PC-3 (cell line): ENCODE measurements at regions not wholly inside any gene's neighbourhood (a gene's known extent, or its start where the extent isn't known, plus 50 kb on each side); places are given as distances from the start of the nearest gene placed in this dataset.

Experiments
- ATAC-seq: fragments of 200-7000 bp; cut with Tn5 transposase; 2 replicates; pipeline ENCODE4 v1.9.1; 2020; ENCODE audit warnings: mild to moderate bottlenecking, moderate library complexity
- BruUV-seq: library from RNA; stranded (reverse); fragments of 400-500 nt; replicated peaks from 2 replicates; lab custom pipeline; 2021; lab: Mats Ljungman, UMichigan
- CTCF ChIA-PET: fragments of 300-600 bp; sonication (Branson Sonifier 250); formaldehyde crosslinking; loops from one replicate; lab custom pipeline; 2022; ENCODE audit warnings: antibody characterized with exemption; lab: Charles Lee
- POLR2A ChIA-PET: fragments of 300-600 bp; sonication (Branson Sonifier 250); formaldehyde crosslinking; loops from one replicate; lab custom pipeline; 2022; ENCODE audit warnings: antibody characterized with exemption; ENCODE audit not compliant: unreplicated experiment; lab: Charles Lee
- DNase-seq: peaks from one replicate; pipeline ENCODE4 v3.0.0-alpha.2; 2015
- H2AFZ ChIP-seq: fragments of 300-600 bp; sonication (generic); 2 replicates; pipeline ENCODE4 v1.6.0; 2016; ENCODE audit warnings: antibody characterized with exemption, low read length
- H3F3A ChIP-seq: fragments of 300-600 bp; sonication (generic); one replicate; pipeline ENCODE4 v1.6.0; 2017; ENCODE audit warnings: antibody characterized with exemption, low read length, control low read depth, mild to moderate bottlenecking; ENCODE audit not compliant: unreplicated experiment
- H3K27ac ChIP-seq: fragments of 300-600 bp; sonication (generic); 2 replicates; pipeline ENCODE4 v1.5.1; 2016; ENCODE audit warnings: mild to moderate bottlenecking, low read length
- H3K27me3 ChIP-seq: fragments of 300-600 bp; sonication (generic); 2 replicates; pipeline ENCODE4 v1.6.1; 2016; ENCODE audit warnings: low read length, mixed read lengths
- H3K36me3 ChIP-seq: fragments of 300-600 bp; sonication (generic); 2 replicates; pipeline ENCODE4 v1.6.1; 2016; ENCODE audit warnings: low read depth, mixed run types, low read length, mixed read lengths
- H3K4me1 ChIP-seq: fragments of 300-600 bp; sonication (generic); 2 replicates; pipeline ENCODE4 v1.5.1; 2016; ENCODE audit warnings: low read length; ENCODE audit not compliant: insufficient read depth
- H3K4me2 ChIP-seq: fragments of 300-600 bp; sonication (generic); 2 replicates; pipeline ENCODE4 v1.6.0; 2016; ENCODE audit warnings: low read length
- H3K4me3 ChIP-seq: fragments of 300-600 bp; sonication (generic); 2 replicates; pipeline ENCODE4 v1.5.1; 2016; ENCODE audit warnings: mild to moderate bottlenecking, low read length, mixed read lengths
- H3K79me2 ChIP-seq: fragments of 300-600 bp; sonication (generic); 2 replicates; pipeline ENCODE4 v1.6.1; 2017; ENCODE audit warnings: low read length, mixed read lengths
- H3K9ac ChIP-seq: fragments of 300-600 bp; sonication (generic); 2 replicates; pipeline ENCODE4 v1.6.0; 2016; ENCODE audit warnings: mild to moderate bottlenecking, low read length
- H3K9me2 ChIP-seq: fragments of 300-600 bp; sonication (generic); replicated peaks from 2 replicates; pipeline ENCODE4 v1.6.1; 2016; ENCODE audit warnings: mixed run types, low read length, mixed read lengths
- H3K9me3 ChIP-seq: fragments of 300-600 bp; sonication (generic); 2 replicates; pipeline ENCODE4 v1.6.1; 2016; ENCODE audit warnings: low read length, mixed read lengths
- H4K20me1 ChIP-seq: fragments of 300-600 bp; sonication (generic); 2 replicates; pipeline ENCODE4 v1.6.1; 2016; ENCODE audit warnings: low read length, mixed read lengths
- CTCF ChIP-seq: fragments of 300-600 bp; sonication (generic); conservative IDR thresholded peaks from 2 replicates; pipeline ENCODE4 v1.5.1; 2017; ENCODE audit warnings: antibody characterized with exemption, low read depth, mild to moderate bottlenecking, low read length
- EZH2 ChIP-seq: fragments of 300-600 bp; sonication (generic); IDR thresholded peaks from one replicate; pipeline ENCODE4 v1.6.1; 2017; ENCODE audit warnings: antibody characterized with exemption, mild to moderate bottlenecking, low read length; ENCODE audit not compliant: unreplicated experiment
- EZH2phosphoT487 ChIP-seq: fragments of 300-600 bp; sonication (generic); IDR thresholded peaks from 2 replicates; pipeline ENCODE4 v1.6.1; 2018; ENCODE audit warnings: mild to moderate bottlenecking, antibody characterized with exemption, low read length, borderline replicate concordance
- intact Hi-C: fragments of 100-400 bp; cut with micrococcal nuclease; formaldehyde crosslinking; loops from 2 replicates; pipeline ENCODE4 v1.9.0; 2023

- intact Hi-C loops = loop anchor here (10.0 kb wide), 1 partner anchor 446 kb away; no protein-coding TSS in a partner anchor
- Histone ChIP-seq H3K4me2 (peak overlapping the region; percentile 64), H3K79me2 (no peaks in the 10 kb centered on the region), H4K20me1 (no peaks in the 10 kb centered on the region), H3K27me3 (no peaks in the 10 kb centered on the region), H3K4me1 (no peaks in the 10 kb centered on the region), H3F3A (no peaks in the 10 kb centered on the region), H3K9me3 (no peaks in the 10 kb centered on the region), H3K36me3 (no peaks in the 10 kb centered on the region), H2AFZ (peak overlapping the region; percentile 66), H3K27ac (no peak overlapping the region), H3K9me2 (no peaks in the 10 kb centered on the region), H3K4me3 (no peak overlapping the region; the same call in 1 of the 2 replicates), H3K9ac (no peak overlapping the region)
- no peak for TF ChIP-seq EZH2phosphoT487
- TF ChIP-seq CTCF = peak; percentile 85
- ATAC-seq = peak; percentile 99
- CTCF ChIA-PET = interaction anchor here (0.6 kb wide), 1 partner anchor 17 kb away, joined by 3 read pairs; no protein-coding TSS in a partner anchor
- POLR2A ChIA-PET = no interaction called here
- BruUV-seq = no TSS peak
- DNase-seq = peak; percentile 85
Observed at GRCh38 chr1:10960411-10961299, 51.8 kb upstream of the TARDBP start.

GRCh38 chr1:10961300-10961833 is 51.1 kb upstream of the TARDBP start:
- Histone ChIP-seq H3K27me3 (no peaks in the 10 kb centered on the region), H3K79me2 (no peaks in the 10 kb centered on the region), H3K36me3 (no peaks in the 10 kb centered on the region), H3K4me3 (no peak overlapping the region; the same call in 1 of the 2 replicates), H3K9me2 (no peaks in the 10 kb centered on the region), H3F3A (no peaks in the 10 kb centered on the region), H3K9me3 (no peaks in the 10 kb centered on the region), H3K27ac (no peak overlapping the region), H3K4me2 (peak overlapping the region; percentile 64), H3K9ac (no peak overlapping the region), H3K4me1 (no peaks in the 10 kb centered on the region), H2AFZ (peak overlapping the region; percentile 66; the same call in 1 of the 2 replicates), H4K20me1 (no peaks in the 10 kb centered on the region)
- no peak for DNase-seq
- no TSS peak for BruUV-seq
- POLR2A ChIA-PET = no interaction called here
- TF ChIP-seq EZH2phosphoT487 = no peak
- peak; percentile 3; the same call in 1 of the 2 replicates for TF ChIP-seq CTCF
- CTCF ChIA-PET = interaction anchor here (0.6 kb wide), 1 partner anchor 18 kb away, joined by 3 read pairs; no protein-coding TSS in a partner anchor
- intact Hi-C loops = loop anchor here (10.0 kb wide), 1 partner anchor 447 kb away; no protein-coding TSS in a partner anchor
- peak; percentile 25; the same call in 1 of the 2 replicates for ATAC-seq

- Histone ChIP-seq H3K4me2 (no peak overlapping the region), H3K9me3 (no peaks in the 10 kb centered on the region), H3K4me3 (no peak overlapping the region), H3K79me2 (no peaks in the 10 kb centered on the region), H3K4me1 (no peaks in the 10 kb centered on the region), H3K36me3 (no peaks in the 10 kb centered on the region), H3K27ac (no peak overlapping the region), H2AFZ (no peak overlapping the region), H3F3A (no peaks in the 10 kb centered on the region), H3K27me3 (no peaks in the 10 kb centered on the region), H3K9me2 (no peaks in the 10 kb centered on the region), H3K9ac (no peak overlapping the region), H4K20me1 (no peaks in the 10 kb centered on the region)
- TF ChIP-seq EZH2 = no peak
- TF ChIP-seq CTCF = no peak
- TF ChIP-seq EZH2phosphoT487 = no peak
- intact Hi-C loops = loop anchor here (10.0 kb wide), 1 partner anchor 448 kb away; no protein-coding TSS in a partner anchor
- CTCF ChIA-PET = interaction anchor here (0.6 kb wide), 1 partner anchor 525 kb away, joined by 3 read pairs; no protein-coding TSS in a partner anchor
- BruUV-seq = no TSS peak
- POLR2A ChIA-PET = no interaction called here
- ATAC-seq = no peak
- peak; percentile 18 for DNase-seq
Observed at GRCh38 chr1:10962483-10962882, 50.0 kb upstream of the TARDBP start.
